Astrocyte of the cerebellum (primary cell): ENCODE measurements at regions not wholly inside any gene's neighbourhood (a gene's known extent, or its start where the extent isn't known, plus 50 kb on each side); places are given as distances from the start of the nearest gene placed in this dataset.
A peak's percentile ranks its signal among the peaks of the same experiment; 100 is the strongest.
"Not testable (repeated sequence)": the region's sequence is repeated elsewhere in the genome, so short reads cannot be mapped to it uniquely, and the experiment has no call there.

Experiments used
- DNase-seq: peaks from one replicate; pipeline ENCODE4 v3.0.0-alpha.2; 2011; ENCODE audit warnings: low read depth
- H3K4me3 ChIP-seq: 2 replicates; pipeline ENCODE4 v1.5.1; 2011; ENCODE audit warnings: mild to moderate bottlenecking, low read depth, low read length, moderate library complexity
- in situ Hi-C: cut with HindIII; loops from 2 replicates; pipeline ENCODE4 v1.10.0; 2017; ENCODE audit warnings: low sequenced_read_pairs
- TF ChIP-seq, protein P1 (sequence below): IDR thresholded peaks from 2 replicates; pipeline ENCODE4 v1.5.1; 2012; ENCODE audit warnings: low read length, low read depth, moderate library complexity, mild to moderate bottlenecking; ENCODE audit errors: missing control alignments

DNA sequence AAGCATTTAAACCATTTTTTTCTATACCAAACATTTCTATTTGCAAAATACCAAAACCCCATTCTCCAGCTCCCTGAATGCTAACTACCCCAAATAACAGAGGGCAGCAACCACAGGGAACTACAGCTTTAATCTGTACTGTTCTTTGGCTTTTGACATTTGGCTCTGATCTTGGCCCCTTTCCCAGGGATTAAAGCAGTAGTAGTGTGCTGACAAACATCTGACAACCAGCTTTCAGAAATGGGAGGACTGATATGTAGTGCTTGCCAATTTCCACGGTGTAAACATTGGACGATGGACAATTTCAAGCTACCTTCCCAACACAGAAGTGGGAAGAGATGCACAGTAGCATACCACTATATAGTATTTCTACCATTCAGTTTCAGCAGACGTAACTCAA is 88.4 kb upstream of the TEAD1 start:
- TF ChIP-seq, protein P1, sequence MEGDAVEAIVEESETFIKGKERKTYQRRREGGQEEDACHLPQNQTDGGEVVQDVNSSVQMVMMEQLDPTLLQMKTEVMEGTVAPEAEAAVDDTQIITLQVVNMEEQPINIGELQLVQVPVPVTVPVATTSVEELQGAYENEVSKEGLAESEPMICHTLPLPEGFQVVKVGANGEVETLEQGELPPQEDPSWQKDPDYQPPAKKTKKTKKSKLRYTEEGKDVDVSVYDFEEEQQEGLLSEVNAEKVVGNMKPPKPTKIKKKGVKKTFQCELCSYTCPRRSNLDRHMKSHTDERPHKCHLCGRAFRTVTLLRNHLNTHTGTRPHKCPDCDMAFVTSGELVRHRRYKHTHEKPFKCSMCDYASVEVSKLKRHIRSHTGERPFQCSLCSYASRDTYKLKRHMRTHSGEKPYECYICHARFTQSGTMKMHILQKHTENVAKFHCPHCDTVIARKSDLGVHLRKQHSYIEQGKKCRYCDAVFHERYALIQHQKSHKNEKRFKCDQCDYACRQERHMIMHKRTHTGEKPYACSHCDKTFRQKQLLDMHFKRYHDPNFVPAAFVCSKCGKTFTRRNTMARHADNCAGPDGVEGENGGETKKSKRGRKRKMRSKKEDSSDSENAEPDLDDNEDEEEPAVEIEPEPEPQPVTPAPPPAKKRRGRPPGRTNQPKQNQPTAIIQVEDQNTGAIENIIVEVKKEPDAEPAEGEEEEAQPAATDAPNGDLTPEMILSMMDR = no peak
- no peak for DNase-seq
- in situ Hi-C loops = no loop called here
- no peak overlapping the region for H3K4me3 ChIP-seq

DNA sequence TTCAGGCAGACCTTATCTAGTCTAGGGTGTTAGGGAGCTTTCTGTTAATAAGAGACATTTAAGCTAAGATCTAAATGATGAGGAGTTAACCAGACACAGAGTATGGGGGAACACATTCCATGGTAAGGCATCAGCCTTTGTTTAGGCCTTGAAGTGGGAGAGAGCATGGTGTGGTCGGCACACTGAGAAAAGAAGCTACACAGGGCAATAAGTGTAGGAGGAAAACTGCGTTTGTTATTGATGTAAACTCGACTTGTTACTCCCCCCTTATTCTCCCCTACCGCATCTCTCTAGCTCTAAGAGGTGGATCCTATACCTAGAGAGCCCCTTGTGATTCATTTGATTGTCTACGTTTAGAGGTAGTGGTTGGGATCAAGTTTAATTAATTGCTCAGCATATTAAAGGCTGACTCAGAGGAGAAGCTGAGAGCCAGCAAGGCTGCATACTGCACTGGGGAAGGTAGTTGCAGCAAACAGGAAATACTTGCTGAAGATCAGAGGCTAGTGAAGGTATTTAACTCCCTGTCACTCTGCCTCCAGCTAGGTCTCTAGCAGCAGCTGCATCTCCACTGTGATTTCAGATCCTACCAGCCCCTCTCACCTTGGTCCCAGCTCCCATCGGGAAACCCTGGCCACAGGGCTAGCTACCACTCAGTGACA is 86.8 kb upstream of the TEAD1 start:
- in situ Hi-C loops = no loop called here
- DNase-seq = peak; percentile 13
- TF ChIP-seq, protein P1 = no peak
- no peak overlapping the region for H3K4me3 ChIP-seq

DNA sequence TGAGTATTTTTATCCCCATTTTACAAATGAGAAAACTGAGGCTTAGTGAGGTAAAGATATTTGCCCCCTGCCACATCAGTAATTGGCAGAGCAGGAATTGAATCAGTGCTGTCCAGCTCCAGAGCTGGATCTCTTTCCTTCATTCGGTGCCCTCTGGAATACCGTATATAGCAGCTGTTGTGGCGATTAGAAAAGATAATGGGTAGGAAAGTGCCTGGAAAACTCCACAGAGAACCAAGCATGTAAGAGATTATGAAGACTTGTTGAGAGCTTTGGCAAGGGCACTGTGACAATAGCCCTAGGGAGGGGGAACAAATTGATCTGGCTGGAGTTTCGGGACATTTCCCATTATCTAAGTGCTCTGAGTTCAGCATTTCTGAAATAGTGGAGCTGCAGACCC is 82.5 kb upstream of the TEAD1 start:
- TF ChIP-seq, protein P1 = no peak
- DNase-seq = no peak
- no peak overlapping the region for H3K4me3 ChIP-seq
- in situ Hi-C loops = no loop called here

DNA sequence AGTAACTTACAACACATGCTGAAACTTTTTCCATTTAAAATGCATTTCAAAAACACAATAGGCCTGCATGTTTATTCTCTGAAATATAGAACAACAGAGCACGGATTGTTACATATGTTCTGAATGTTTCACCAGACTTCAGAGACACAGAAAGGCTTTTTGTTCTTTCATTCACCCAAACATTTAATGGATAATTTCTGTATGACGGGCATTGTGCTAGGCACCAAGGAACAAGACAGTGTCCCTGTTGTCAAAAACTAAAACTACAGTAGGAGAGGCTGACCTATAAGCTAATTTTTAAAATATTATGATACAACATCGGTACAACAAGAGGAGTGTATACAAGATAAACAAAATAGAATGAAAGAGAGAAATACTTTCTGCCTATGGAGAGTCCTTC is 81.9 kb upstream of the TEAD1 start:
- TF ChIP-seq, protein P1 = no peak
- in situ Hi-C loops = no loop called here
- no peak overlapping the region for H3K4me3 ChIP-seq
- DNase-seq = no peak

DNA sequence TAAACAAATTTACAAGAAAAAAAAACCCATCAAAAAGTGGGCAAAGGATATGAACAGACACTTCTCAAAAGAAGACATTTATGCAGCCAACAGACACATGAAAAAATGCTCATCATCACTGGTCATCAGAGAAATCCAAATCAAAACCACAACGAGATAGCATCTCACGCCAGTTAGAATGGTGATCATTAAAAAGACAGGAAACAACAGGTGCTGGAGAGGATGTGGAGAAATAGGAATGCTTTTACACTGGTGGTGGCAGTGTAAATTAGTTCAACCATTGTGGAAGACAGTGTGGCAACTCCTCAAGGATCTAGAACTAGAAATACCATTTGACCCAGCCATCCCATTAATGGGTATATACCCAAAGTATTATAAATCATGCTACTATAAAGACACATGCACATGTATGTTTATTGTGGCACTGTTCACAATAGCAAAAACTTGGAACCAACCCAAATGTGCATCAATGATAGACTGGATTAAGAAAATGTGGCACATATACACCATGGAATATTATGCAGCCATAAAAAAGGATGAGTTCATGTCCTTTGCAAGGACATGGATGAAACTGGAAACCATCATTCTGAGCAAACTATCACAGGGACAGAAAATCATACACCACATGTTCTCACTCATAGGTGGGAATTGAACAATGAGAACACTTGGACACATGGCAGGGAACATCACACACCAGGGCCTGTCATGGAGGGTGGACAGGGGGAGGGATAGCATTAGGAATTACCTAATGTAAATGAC is 79.0 kb upstream of the TEAD1 start:
- H3K4me3 ChIP-seq, in situ Hi-C loops, DNase-seq: not testable (repeated sequence)

DNA sequence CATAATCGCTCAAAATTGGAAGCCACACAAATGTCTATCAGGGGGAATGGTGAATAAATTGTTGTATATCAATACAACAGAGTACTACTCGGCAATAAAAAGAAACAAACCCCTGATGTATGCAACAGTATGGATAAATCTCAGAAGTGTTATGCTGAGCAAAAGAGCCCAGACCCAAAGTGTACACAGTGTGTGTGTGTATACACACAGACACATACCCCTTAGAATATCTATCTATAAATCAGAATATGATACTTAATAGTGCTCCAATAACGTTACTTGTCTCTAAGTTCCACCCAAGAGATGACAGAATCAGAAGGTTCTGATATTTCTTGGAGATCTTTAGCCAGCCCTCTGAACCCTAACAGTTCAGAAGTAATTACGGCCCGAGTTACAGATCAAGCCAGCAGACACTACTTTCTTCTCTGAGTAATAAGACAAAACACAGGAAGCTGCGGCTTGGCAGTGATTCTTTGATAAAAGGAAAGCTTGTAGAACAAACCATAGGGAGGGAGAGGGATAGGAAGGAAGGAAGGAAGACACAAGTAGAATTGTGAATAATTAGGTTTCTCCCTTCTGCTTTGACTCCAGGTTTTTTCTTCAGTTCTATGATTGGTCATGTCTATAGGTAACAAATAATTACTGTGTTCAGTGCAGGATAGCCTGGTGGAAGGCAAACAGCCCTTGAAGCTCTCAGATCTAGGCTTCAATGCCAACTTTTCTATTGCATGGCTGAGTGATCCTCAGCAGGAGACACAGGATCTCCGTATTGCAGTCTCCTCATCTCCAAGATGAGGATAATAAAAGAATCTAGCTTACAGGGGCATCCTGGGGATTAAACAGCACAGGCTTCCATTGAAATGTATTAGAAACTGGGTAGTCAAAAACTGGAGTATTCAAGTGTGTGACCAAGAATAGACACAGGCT is 75.6 kb upstream of the TEAD1 start:
- TF ChIP-seq, protein P1 = no peak
- DNase-seq = no peak
- in situ Hi-C loops = no loop called here
- no peak overlapping the region for H3K4me3 ChIP-seq
